ENCODE measurements at regions not wholly inside any gene's neighbourhood (a gene's known extent, or its start where the extent isn't known, plus 50 kb on each side); places are given as distances from the start of the nearest gene placed in this dataset.

- no peak for TF ChIP-seq HNRNPK (IDR thresholded peaks at IDR 0.05; ENCODE audit: low read depth, low read length, poor library complexity, severe bottlenecking)
- no peak for TF ChIP-seq PURB (CRISPR knock-in tag; IDR thresholded peaks at IDR 0.05; ENCODE audit: low read depth)
- TF ChIP-seq SLC30A9 (CRISPR knock-in tag; IDR thresholded peaks at IDR 0.05) = no peak
- no peak for TF ChIP-seq GTF2B (IDR thresholded peaks at IDR 0.05; ENCODE audit: extremely low read depth, insufficient read length)
- no peak for TF ChIP-seq SMARCC2 (IDR thresholded peaks at IDR 0.05; ENCODE audit: low read depth)
- TF ChIP-seq KLF16 (IDR thresholded peaks at IDR 0.05) = no peak
- TF ChIP-seq SMARCA5 (IDR thresholded peaks at IDR 0.05) = no peak
- TF ChIP-seq ZNF512 (tag; IDR thresholded peaks at IDR 0.05) = no peak
- no peak for TF ChIP-seq POLR2AphosphoS2 (IDR thresholded peaks at IDR 0.05; ENCODE audit: low read length)
- no peak for TF ChIP-seq DNMT1 (IDR thresholded peaks at IDR 0.05)
- TF ChIP-seq CTCF (IDR thresholded peaks at IDR 0.05 in 2 of 3, conservative IDR thresholded peaks at IDR 0.05 in 1 of 3; ENCODE audit: insufficient read depth in 2 of 3, low read depth in 1 of 3, low read length in 3 of 3) = no peak
- no peak for TF ChIP-seq ZNF140 (CRISPR knock-in tag; IDR thresholded peaks at IDR 0.05)
- no peak for TF ChIP-seq EP300 (IDR thresholded peaks at IDR 0.05; ENCODE audit: low read length)
- no peak for TF ChIP-seq ZNF232 (CRISPR knock-in tag; IDR thresholded peaks at IDR 0.05)
Observed at GRCh38 chr13:44694842-44695241, 118.7 kb upstream of the TSC22D1 start.
